ENCODE measurements at regions not wholly inside any gene's neighbourhood (a gene's known extent, or its start where the extent isn't known, plus 50 kb on each side); places are given as distances from the start of the nearest gene placed in this dataset.

DNA sequence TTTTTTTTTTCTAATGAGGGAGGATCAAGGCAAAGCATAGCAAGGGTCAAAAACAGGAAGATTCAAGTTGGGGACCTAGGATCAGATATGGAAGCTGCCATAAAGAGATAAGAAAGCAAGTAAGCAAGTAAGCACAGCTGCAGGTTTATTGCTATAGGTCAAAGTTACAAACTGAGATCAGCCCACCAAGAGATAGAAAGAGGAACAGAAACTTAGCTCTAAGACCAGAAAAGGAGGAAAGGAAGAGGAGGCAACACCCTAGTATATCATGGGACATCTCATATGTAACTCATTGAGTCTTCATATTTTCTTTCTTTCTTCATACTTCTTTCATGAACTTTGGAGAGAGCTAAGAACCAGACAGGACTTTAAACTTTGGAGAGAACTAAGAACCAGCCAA, 295.9 kb upstream of the CRIM1 start:
- TF ChIP-seq, protein P1, sequence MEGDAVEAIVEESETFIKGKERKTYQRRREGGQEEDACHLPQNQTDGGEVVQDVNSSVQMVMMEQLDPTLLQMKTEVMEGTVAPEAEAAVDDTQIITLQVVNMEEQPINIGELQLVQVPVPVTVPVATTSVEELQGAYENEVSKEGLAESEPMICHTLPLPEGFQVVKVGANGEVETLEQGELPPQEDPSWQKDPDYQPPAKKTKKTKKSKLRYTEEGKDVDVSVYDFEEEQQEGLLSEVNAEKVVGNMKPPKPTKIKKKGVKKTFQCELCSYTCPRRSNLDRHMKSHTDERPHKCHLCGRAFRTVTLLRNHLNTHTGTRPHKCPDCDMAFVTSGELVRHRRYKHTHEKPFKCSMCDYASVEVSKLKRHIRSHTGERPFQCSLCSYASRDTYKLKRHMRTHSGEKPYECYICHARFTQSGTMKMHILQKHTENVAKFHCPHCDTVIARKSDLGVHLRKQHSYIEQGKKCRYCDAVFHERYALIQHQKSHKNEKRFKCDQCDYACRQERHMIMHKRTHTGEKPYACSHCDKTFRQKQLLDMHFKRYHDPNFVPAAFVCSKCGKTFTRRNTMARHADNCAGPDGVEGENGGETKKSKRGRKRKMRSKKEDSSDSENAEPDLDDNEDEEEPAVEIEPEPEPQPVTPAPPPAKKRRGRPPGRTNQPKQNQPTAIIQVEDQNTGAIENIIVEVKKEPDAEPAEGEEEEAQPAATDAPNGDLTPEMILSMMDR (IDR thresholded peaks at IDR 0.05) = no peak
- TF ChIP-seq POLR2A (IDR thresholded peaks at IDR 0.05) = no peak

All from right lobe of liver (tissue), 4 donors.